DOHH2 (cell line): ENCODE measurements at regions not wholly inside any gene's neighbourhood (a gene's known extent, or its start where the extent isn't known, plus 50 kb on each side); places are given as distances from the start of the nearest gene placed in this dataset.

Source experiments
- H3F3A ChIP-seq: fragments of 200-600 bp; sonication (generic), shearing (Covaris generic); 2 replicates; pipeline ENCODE4 v1.6.0; 2016; ENCODE audit warnings: antibody characterized with exemption, mild to moderate bottlenecking; ENCODE audit not compliant: control insufficient read depth, insufficient read depth
- H3K27ac ChIP-seq: fragments of 200-600 bp; sonication (generic); 2 replicates; pipeline ENCODE4 v1.5.1; 2014; ENCODE audit warnings: low read depth, mild to moderate bottlenecking, low read length, moderate library complexity
- H3K27me3 ChIP-seq: fragments of 200-600 bp; sonication (generic); 2 replicates; pipeline ENCODE4 v1.6.1; 2014; ENCODE audit warnings: mild to moderate bottlenecking, low read length, mixed read lengths; ENCODE audit not compliant: control insufficient read depth
- H3K36me3 ChIP-seq: fragments of 200-600 bp; sonication (generic); 2 replicates; pipeline ENCODE4 v1.6.1; 2014; ENCODE audit warnings: mild to moderate bottlenecking, low read length, moderate library complexity, mixed read lengths; ENCODE audit not compliant: control insufficient read depth
- H3K4me1 ChIP-seq: fragments of 200-600 bp; sonication (generic); 2 replicates; pipeline ENCODE4 v1.6.1; 2014; ENCODE audit warnings: mild to moderate bottlenecking, low read length, mixed read lengths; ENCODE audit not compliant: control insufficient read depth
- H3K4me2 ChIP-seq: fragments of 200-600 bp; sonication (generic); 2 replicates; pipeline ENCODE4 v1.6.0; 2014; ENCODE audit warnings: mild to moderate bottlenecking, low read length, moderate library complexity
- H3K4me3 ChIP-seq: fragments of 200-600 bp; sonication (generic); 2 replicates; pipeline ENCODE4 v1.5.1; 2014; ENCODE audit warnings: mild to moderate bottlenecking, low read length, mixed read lengths
- H3K79me2 ChIP-seq: fragments of 200-600 bp; sonication (generic); 2 replicates; pipeline ENCODE4 v1.6.1; 2014; ENCODE audit warnings: mild to moderate bottlenecking, low read length, mixed read lengths; ENCODE audit not compliant: control insufficient read depth
- H3K9me2 ChIP-seq: fragments of 200-600 bp; sonication (generic); replicated peaks from 2 replicates; pipeline ENCODE4 v1.6.1; 2014; ENCODE audit warnings: mild to moderate bottlenecking, low read length, mixed read lengths; ENCODE audit not compliant: control insufficient read depth
- H3K9me3 ChIP-seq: fragments of 200-600 bp; sonication (generic); 2 replicates; pipeline ENCODE4 v1.6.1; 2014; ENCODE audit warnings: antibody characterized with exemption, low read length, mixed read lengths; ENCODE audit not compliant: control insufficient read depth, insufficient read depth
- H4K20me1 ChIP-seq: fragments of 200-600 bp; sonication (generic); 2 replicates; pipeline ENCODE4 v1.6.0; 2014; ENCODE audit warnings: low read depth, mild to moderate bottlenecking, antibody characterized with exemption, low read length, moderate library complexity; ENCODE audit not compliant: control insufficient read depth, insufficient read depth
- EZH2phosphoT487 ChIP-seq: fragments of 200-600 bp; sonication (generic); IDR thresholded peaks from 2 replicates; pipeline ENCODE4 v1.6.1; 2017; ENCODE audit warnings: borderline replicate concordance, mild to moderate bottlenecking, antibody characterized with exemption, low read length, moderate library complexity, mixed read lengths
- TF ChIP-seq, protein P1 (sequence below): fragments of 200-600 bp; sonication (generic); IDR thresholded peaks from one replicate; pipeline ENCODE4 v1.5.1; 2014; ENCODE audit warnings: antibody characterized with exemption, mild to moderate bottlenecking, low read depth, low read length; ENCODE audit not compliant: poor library complexity, severe bottlenecking

DNA sequence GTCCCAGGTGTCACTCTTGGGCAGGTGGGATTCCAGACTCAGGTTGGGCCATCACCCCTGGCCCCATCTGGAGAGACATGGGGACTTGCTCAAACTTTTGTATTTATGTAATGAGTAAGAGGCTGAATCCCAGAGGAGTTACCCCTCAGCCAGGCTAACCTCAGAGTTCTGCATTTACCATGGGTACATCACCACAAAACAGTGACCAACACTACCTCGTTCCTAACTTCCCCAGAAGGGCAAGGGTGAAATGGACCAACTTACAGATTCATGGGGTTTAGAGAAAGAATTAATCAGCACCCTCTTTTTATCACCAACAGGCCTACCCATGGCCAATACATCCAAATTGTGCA, 259.9 kb upstream of the MARCKS start:
- Histone ChIP-seq H3K27me3 (no peaks in the 10 kb centered on the region), H3K27ac (no peak overlapping the region), H3F3A (no peaks in the 10 kb centered on the region), H3K9me3 (no peaks in the 10 kb centered on the region), H3K4me1 (peaks cover 6% of the 10 kb centered on the region), H3K4me2 (no peak overlapping the region), H3K9me2 (no peaks in the 10 kb centered on the region), H3K79me2 (no peaks in the 10 kb centered on the region), H3K36me3 (no peaks in the 10 kb centered on the region), H3K4me3 (no peak overlapping the region), H4K20me1 (no peaks in the 10 kb centered on the region)
- no peak for TF ChIP-seq EZH2phosphoT487
- TF ChIP-seq, protein P1, sequence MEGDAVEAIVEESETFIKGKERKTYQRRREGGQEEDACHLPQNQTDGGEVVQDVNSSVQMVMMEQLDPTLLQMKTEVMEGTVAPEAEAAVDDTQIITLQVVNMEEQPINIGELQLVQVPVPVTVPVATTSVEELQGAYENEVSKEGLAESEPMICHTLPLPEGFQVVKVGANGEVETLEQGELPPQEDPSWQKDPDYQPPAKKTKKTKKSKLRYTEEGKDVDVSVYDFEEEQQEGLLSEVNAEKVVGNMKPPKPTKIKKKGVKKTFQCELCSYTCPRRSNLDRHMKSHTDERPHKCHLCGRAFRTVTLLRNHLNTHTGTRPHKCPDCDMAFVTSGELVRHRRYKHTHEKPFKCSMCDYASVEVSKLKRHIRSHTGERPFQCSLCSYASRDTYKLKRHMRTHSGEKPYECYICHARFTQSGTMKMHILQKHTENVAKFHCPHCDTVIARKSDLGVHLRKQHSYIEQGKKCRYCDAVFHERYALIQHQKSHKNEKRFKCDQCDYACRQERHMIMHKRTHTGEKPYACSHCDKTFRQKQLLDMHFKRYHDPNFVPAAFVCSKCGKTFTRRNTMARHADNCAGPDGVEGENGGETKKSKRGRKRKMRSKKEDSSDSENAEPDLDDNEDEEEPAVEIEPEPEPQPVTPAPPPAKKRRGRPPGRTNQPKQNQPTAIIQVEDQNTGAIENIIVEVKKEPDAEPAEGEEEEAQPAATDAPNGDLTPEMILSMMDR = no peak

- no peak overlapping the region for H3K27ac ChIP-seq
- no peaks in the 10 kb centered on the region for H3K4me1 ChIP-seq
- no peaks in the 10 kb centered on the region for H3K36me3 ChIP-seq
- no peak overlapping the region for H3K4me2 ChIP-seq
- TF ChIP-seq, protein P1 = no peak
- no peak for TF ChIP-seq EZH2phosphoT487
- H3K79me2 ChIP-seq = no peaks in the 10 kb centered on the region
- H3K27me3 ChIP-seq = no peaks in the 10 kb centered on the region
- no peaks in the 10 kb centered on the region for H3F3A ChIP-seq
- no peak overlapping the region for H3K4me3 ChIP-seq
- no peaks in the 10 kb centered on the region for H3K9me2 ChIP-seq
- no peaks in the 10 kb centered on the region for H4K20me1 ChIP-seq
- no peaks in the 10 kb centered on the region for H3K9me3 ChIP-seq
These were observed 258.4 kb upstream of the MARCKS start for GRCh38 chr6:113598786-113599185.

- no peak for TF ChIP-seq EZH2phosphoT487
- TF ChIP-seq, protein P1 = no peak
- H3K36me3 ChIP-seq = no peaks in the 10 kb centered on the region
- H3K9me3 ChIP-seq = no peaks in the 10 kb centered on the region
- no peaks in the 10 kb centered on the region for H3K27me3 ChIP-seq
- H3F3A ChIP-seq = no peaks in the 10 kb centered on the region
- no peaks in the 10 kb centered on the region for H3K9me2 ChIP-seq
- no peak overlapping the region for H3K4me2 ChIP-seq
- H4K20me1 ChIP-seq = no peaks in the 10 kb centered on the region
- no peaks in the 10 kb centered on the region for H3K79me2 ChIP-seq
- no peaks in the 10 kb centered on the region for H3K4me1 ChIP-seq
- H3K27ac ChIP-seq = no peak overlapping the region
- no peak overlapping the region for H3K4me3 ChIP-seq
These were observed 257.7 kb upstream of the MARCKS start for GRCh38 chr6:113599444-113599843.

DNA sequence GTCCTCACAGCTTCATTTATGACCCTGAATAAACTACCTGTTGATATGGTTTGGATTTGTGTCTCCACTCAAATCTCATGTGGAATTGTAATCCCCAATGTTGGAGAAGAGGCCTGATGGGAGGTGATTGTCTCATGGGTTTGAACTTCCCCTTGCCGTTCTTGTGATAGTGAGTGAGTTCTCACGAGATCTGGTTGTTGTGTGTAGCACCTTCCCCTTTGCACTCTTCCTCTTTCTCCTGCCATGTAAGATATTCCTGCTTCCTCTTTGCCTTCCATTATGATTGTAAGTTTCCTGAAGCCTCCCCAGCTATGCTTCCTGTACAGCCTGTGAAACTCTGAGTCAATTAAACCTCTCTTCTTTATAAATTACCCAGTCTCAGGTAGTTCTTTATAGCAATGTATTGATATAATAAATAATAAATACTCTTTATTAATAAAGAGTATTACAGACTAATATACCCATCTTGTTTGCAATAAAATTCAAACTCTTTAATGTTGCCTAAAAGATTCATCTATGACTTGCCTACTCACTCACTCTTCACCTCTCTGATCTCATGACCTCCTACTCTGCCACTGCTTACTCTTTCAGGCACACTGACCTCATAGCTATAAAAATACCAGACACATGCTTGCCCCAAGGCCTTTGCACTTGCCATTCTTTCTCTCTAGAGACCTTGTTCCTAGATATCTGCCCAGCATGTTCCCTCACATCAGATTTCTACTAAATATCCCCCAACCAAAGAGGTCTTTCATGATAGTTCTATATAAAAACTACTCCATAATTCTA, 256.4 kb upstream of the MARCKS start:
- Histone ChIP-seq H3K4me1 (no peaks in the 10 kb centered on the region), H3K9me3 (no peaks in the 10 kb centered on the region), H3K79me2 (no peaks in the 10 kb centered on the region), H4K20me1 (no peaks in the 10 kb centered on the region), H3K27me3 (no peaks in the 10 kb centered on the region), H3K4me2 (no peak overlapping the region), H3F3A (no peaks in the 10 kb centered on the region), H3K4me3 (no peak overlapping the region), H3K36me3 (no peaks in the 10 kb centered on the region), H3K9me2 (no peaks in the 10 kb centered on the region), H3K27ac (no peak overlapping the region)
- TF ChIP-seq EZH2phosphoT487 = no peak
- TF ChIP-seq, protein P1 = no peak
